ENCODE measurements at regions not wholly inside any gene's neighbourhood (a gene's known extent, or its start where the extent isn't known, plus 50 kb on each side); places are given as distances from the start of the nearest gene placed in this dataset.

GRCh38 chr3:54045061-54045815 lies 77.1 kb upstream of the CACNA2D3 start:
- TF ChIP-seq, protein P1, sequence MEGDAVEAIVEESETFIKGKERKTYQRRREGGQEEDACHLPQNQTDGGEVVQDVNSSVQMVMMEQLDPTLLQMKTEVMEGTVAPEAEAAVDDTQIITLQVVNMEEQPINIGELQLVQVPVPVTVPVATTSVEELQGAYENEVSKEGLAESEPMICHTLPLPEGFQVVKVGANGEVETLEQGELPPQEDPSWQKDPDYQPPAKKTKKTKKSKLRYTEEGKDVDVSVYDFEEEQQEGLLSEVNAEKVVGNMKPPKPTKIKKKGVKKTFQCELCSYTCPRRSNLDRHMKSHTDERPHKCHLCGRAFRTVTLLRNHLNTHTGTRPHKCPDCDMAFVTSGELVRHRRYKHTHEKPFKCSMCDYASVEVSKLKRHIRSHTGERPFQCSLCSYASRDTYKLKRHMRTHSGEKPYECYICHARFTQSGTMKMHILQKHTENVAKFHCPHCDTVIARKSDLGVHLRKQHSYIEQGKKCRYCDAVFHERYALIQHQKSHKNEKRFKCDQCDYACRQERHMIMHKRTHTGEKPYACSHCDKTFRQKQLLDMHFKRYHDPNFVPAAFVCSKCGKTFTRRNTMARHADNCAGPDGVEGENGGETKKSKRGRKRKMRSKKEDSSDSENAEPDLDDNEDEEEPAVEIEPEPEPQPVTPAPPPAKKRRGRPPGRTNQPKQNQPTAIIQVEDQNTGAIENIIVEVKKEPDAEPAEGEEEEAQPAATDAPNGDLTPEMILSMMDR (conservative IDR thresholded peaks at IDR 0.05; ENCODE audit: control insufficient read depth, insufficient read depth, low read depth, low read length) = no peak
- no peak for DNase-seq (ENCODE audit: low read depth)
- H3K4me3 ChIP-seq (ENCODE audit: control insufficient read depth, low read depth, low read length) = no peak overlapping the region

GRCh38 chr3:54042259-54042823 lies 80.0 kb upstream of the CACNA2D3 start:
- no peak overlapping the region for H3K4me3 ChIP-seq (ENCODE audit: control insufficient read depth, low read depth, low read length)
- TF ChIP-seq, protein P1 (conservative IDR thresholded peaks at IDR 0.05; ENCODE audit: control insufficient read depth, insufficient read depth, low read depth, low read length) = no peak
- DNase-seq (ENCODE audit: low read depth) = no peak

GRCh38 chr3:54040476-54040875 lies 81.9 kb upstream of the CACNA2D3 start:
- DNase-seq (ENCODE audit: low read depth) = no peak
- TF ChIP-seq, protein P1 (conservative IDR thresholded peaks at IDR 0.05; ENCODE audit: control insufficient read depth, insufficient read depth, low read depth, low read length) = no peak
- H3K4me3 ChIP-seq (ENCODE audit: control insufficient read depth, low read depth, low read length) = no peak overlapping the region

GRCh38 chr3:54038391-54038790 lies 84.0 kb upstream of the CACNA2D3 start:
- no peak overlapping the region for H3K4me3 ChIP-seq (ENCODE audit: control insufficient read depth, low read depth, low read length)
- TF ChIP-seq, protein P1 (conservative IDR thresholded peaks at IDR 0.05; ENCODE audit: control insufficient read depth, insufficient read depth, low read depth, low read length) = no peak
- DNase-seq (ENCODE audit: low read depth) = no peak

DNA sequence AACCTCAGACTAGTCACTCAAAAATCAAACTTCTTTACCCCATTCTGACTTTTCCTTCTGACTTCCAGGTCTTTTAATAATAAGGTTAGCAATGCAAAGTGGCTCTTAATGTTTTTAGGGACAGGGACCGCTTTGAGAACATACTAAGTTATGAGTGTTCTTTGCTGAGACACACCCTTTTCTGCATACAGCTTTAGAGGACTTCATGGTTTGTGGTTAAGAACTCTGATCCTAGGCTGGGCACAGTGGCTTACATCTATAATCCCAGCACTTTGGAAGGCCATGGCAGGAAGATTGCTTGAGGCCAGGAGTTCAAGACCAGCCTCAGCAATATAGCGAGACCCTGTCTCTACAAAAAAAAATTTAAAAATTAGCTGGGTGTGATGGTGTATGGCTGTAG lies 85.8 kb upstream of the CACNA2D3 start:
- TF ChIP-seq, protein P1 (conservative IDR thresholded peaks at IDR 0.05; ENCODE audit: control insufficient read depth, insufficient read depth, low read depth, low read length) = no peak
- no peak for DNase-seq (ENCODE audit: low read depth)
- H3K4me3 ChIP-seq (ENCODE audit: control insufficient read depth, low read depth, low read length) = no peak overlapping the region

DNA sequence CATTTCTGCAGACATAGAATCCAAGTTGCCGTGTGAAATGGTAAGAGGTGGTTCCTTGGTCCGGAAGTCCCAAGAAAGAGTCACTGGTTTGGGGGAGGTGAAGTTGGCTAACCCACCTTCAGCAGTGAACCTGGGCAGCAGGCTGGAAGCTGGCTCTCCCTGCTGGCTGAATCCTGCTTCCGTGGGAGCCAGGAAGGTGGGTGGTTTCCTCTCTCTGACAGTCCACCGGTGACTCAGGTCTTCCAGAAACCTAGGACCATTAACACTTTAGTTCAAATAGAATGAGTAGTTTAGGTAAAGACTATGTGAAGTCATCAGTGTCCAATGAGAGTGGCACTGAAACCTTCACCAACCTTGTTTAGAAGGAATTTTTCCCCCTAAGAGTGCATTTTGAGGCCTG lies 87.4 kb upstream of the CACNA2D3 start:
- TF ChIP-seq, protein P1 (conservative IDR thresholded peaks at IDR 0.05; ENCODE audit: control insufficient read depth, insufficient read depth, low read depth, low read length) = no peak
- H3K4me3 ChIP-seq (ENCODE audit: control insufficient read depth, low read depth, low read length) = no peak overlapping the region
- DNase-seq (ENCODE audit: low read depth) = no peak

All from fibroblast of mammary gland (primary cell).